Ovary (tissue), 3 donors: ENCODE measurements at regions not wholly inside any gene's neighbourhood (a gene's known extent, or its start where the extent isn't known, plus 50 kb on each side); places are given as distances from the start of the nearest gene placed in this dataset.

Source experiments
- CTCF ChIP-seq, 3 donors: fragments of 450-650 bp in 2 of 3; fragments of 200-600 bp in 1 of 3; IDR thresholded peaks; one replicate each; pipeline versions ENCODE4 v1.5.1 to v1.8.0; 2016 to 2022; ENCODE audit warnings: antibody characterized with exemption in 3 of 3, mild to moderate bottlenecking in 1 of 3
- POLR2A ChIP-seq: fragments of 450-650 bp; IDR thresholded peaks from one replicate; pipeline ENCODE4 v1.6.1; 2017; ENCODE audit warnings: antibody characterized with exemption, mild to moderate bottlenecking, moderate library complexity
- donor health status: DM: no; HTN: no; CAD: no.

GRCh38 chr2:8421658-8422449 lies 260.0 kb upstream of the ID2 start:
- TF ChIP-seq CTCF (IDR thresholded peaks at IDR 0.05), result no peak
- TF ChIP-seq POLR2A, result no peak
